ENCODE measurements at regions not wholly inside any gene's neighbourhood (a gene's known extent, or its start where the extent isn't known, plus 50 kb on each side); places are given as distances from the start of the nearest gene placed in this dataset.

GRCh38 chr3:110164632-110165369, 827.5 kb upstream of the DPPA4 start:
- Mint-ChIP-seq H3K4me1 (peaks cover 14% of the 10 kb centered on the region), H3K36me3 (no peaks in the 10 kb centered on the region), H3K27ac (peak overlapping the region; percentile 45), H3K4me3 (no peak overlapping the region), H3K9me3 (no peaks in the 10 kb centered on the region), H3K27me3 (ENCODE audit: low read depth) (no peaks in the 10 kb centered on the region)
- no peak for TF ChIP-seq CTCF (IDR thresholded peaks at IDR 0.05; ENCODE audit: unreplicated experiment)
- DNase-seq (ENCODE audit: low spot score in 2 of 2, unreplicated experiment in 2 of 2), result no peak

GRCh38 chr3:110165370-110165743, 828.0 kb upstream of the DPPA4 start:
- Mint-ChIP-seq H3K9me3 (no peaks in the 10 kb centered on the region), H3K4me1 (peaks cover 14% of the 10 kb centered on the region), H3K36me3 (no peaks in the 10 kb centered on the region), H3K27ac (peak overlapping the region; percentile 45), H3K4me3 (peak overlapping the region; percentile 47), H3K27me3 (ENCODE audit: low read depth) (no peaks in the 10 kb centered on the region)
- no peak for DNase-seq (ENCODE audit: low spot score in 2 of 2, unreplicated experiment in 2 of 2)
- TF ChIP-seq CTCF (IDR thresholded peaks at IDR 0.05; ENCODE audit: unreplicated experiment), result no peak

- H3K27ac Mint-ChIP-seq, result no peak overlapping the region
- TF ChIP-seq CTCF (IDR thresholded peaks at IDR 0.05; ENCODE audit: unreplicated experiment), result no peak
- no peaks in the 10 kb centered on the region for H3K27me3 Mint-ChIP-seq (ENCODE audit: low read depth)
- H3K4me3 Mint-ChIP-seq, result peak overlapping the region; percentile 47
- DNase-seq (ENCODE audit: low spot score in 2 of 2, unreplicated experiment in 2 of 2), result no peak
- peaks cover 14% of the 10 kb centered on the region for H3K4me1 Mint-ChIP-seq
- H3K36me3 Mint-ChIP-seq, result no peaks in the 10 kb centered on the region
- no peaks in the 10 kb centered on the region for H3K9me3 Mint-ChIP-seq
Observed at GRCh38 chr3:110165753-110166152, 828.4 kb upstream of the DPPA4 start.

- H3K4me1 Mint-ChIP-seq, result peaks cover 14% of the 10 kb centered on the region
- no peak for TF ChIP-seq CTCF (IDR thresholded peaks at IDR 0.05; ENCODE audit: unreplicated experiment)
- H3K27me3 Mint-ChIP-seq (ENCODE audit: low read depth), result no peaks in the 10 kb centered on the region
- no peaks in the 10 kb centered on the region for H3K36me3 Mint-ChIP-seq
- no peaks in the 10 kb centered on the region for H3K9me3 Mint-ChIP-seq
- H3K4me3 Mint-ChIP-seq, result no peak overlapping the region
- H3K27ac Mint-ChIP-seq, result no peak overlapping the region
- DNase-seq (ENCODE audit: low spot score in 2 of 2, unreplicated experiment in 2 of 2), result no peak
Observed at GRCh38 chr3:110166791-110167190, 829.4 kb upstream of the DPPA4 start.

- Mint-ChIP-seq H3K9me3 (no peaks in the 10 kb centered on the region), H3K36me3 (no peaks in the 10 kb centered on the region), H3K4me1 (no peaks in the 10 kb centered on the region), H3K27ac (no peak overlapping the region), H3K27me3 (ENCODE audit: low read depth) (no peaks in the 10 kb centered on the region), H3K4me3 (no peak overlapping the region)
- DNase-seq (ENCODE audit: low spot score in 2 of 2, unreplicated experiment in 2 of 2), result no peak
- no peak for TF ChIP-seq CTCF (IDR thresholded peaks at IDR 0.05; ENCODE audit: unreplicated experiment)
Observed at GRCh38 chr3:110174908-110175307, 837.6 kb upstream of the DPPA4 start.
